Endodermal cell (in vitro differentiated cells): ENCODE measurements at regions not wholly inside any gene's neighbourhood (a gene's known extent, or its start where the extent isn't known, plus 50 kb on each side); places are given as distances from the start of the nearest gene placed in this dataset.
"Not testable (repeated sequence)": the region's sequence is repeated elsewhere in the genome, so short reads cannot be mapped to it uniquely, and the experiment has no call there.

Experiments used
- DNase-seq: peaks from one replicate; pipeline ENCODE4 v3.0.0-alpha.2; 2017
- H3K27ac ChIP-seq: 2 replicates; pipeline ENCODE4 v1.5.1; 2013; ENCODE audit warnings: mild to moderate bottlenecking, low read depth, low read length, moderate library complexity
- H3K27me3 ChIP-seq: 2 replicates; pipeline ENCODE4 v1.6.1; 2013; ENCODE audit warnings: mild to moderate bottlenecking, low read length, moderate library complexity; ENCODE audit not compliant: insufficient read depth, control insufficient read depth, poor library complexity, severe bottlenecking
- H3K36me3 ChIP-seq: 2 replicates; pipeline ENCODE4 v1.7.0; 2013; ENCODE audit warnings: mild to moderate bottlenecking, low read length, moderate library complexity; ENCODE audit not compliant: control insufficient read depth, insufficient read depth
- H3K4me1 ChIP-seq: one replicate; pipeline ENCODE4 v1.7.0; 2013; ENCODE audit warnings: low read length; ENCODE audit not compliant: control insufficient read depth, insufficient read depth
- H3K4me3 ChIP-seq: 2 replicates; pipeline ENCODE4 v1.5.1; 2013; ENCODE audit warnings: mild to moderate bottlenecking, low read length, moderate library complexity
- H3K9ac ChIP-seq: 2 replicates; pipeline ENCODE4 v1.6.1; 2013; ENCODE audit warnings: mild to moderate bottlenecking, low read length, moderate library complexity; ENCODE audit not compliant: poor library complexity, severe bottlenecking; ENCODE audit errors: extremely low read depth
- H3K9me3 ChIP-seq: 2 replicates; pipeline ENCODE4 v1.6.1; 2013; ENCODE audit warnings: mild to moderate bottlenecking, low read length, moderate library complexity; ENCODE audit not compliant: control insufficient read depth
- H3K27ac Mint-ChIP-seq: 2 replicates; pipeline ENCODE4 v1.8.0; 2020; ENCODE audit warnings: mixed read lengths
- H3K27me3 Mint-ChIP-seq: 2 replicates; pipeline ENCODE4 v1.8.0; 2021; ENCODE audit warnings: mild to moderate bottlenecking, mixed read lengths; ENCODE audit not compliant: insufficient read depth
- H3K36me3 Mint-ChIP-seq: 2 replicates; pipeline ENCODE4 v1.8.0; 2020; ENCODE audit warnings: low read depth, mixed read lengths
- H3K4me1 Mint-ChIP-seq: 2 replicates; pipeline ENCODE4 v1.8.0; 2020; ENCODE audit warnings: mixed read lengths
- H3K4me3 Mint-ChIP-seq: 2 replicates; pipeline ENCODE4 v1.8.0; 2020; ENCODE audit warnings: mild to moderate bottlenecking, moderate library complexity, mixed read lengths
- H3K9me3 Mint-ChIP-seq: 2 replicates; pipeline ENCODE4 v1.8.0; 2020; ENCODE audit warnings: mild to moderate bottlenecking, mixed read lengths
- WGBS, 2 experiments: methylation state at CpG; one replicate each; pipeline versions ENCODE4 v1.1.5 to v1.1.7; 2013; ENCODE audit warnings: missing lambda C conversion rate in 2 of 2, mixed read lengths in 1 of 2; ENCODE audit not compliant: insufficient coverage in 1 of 2, insufficient read length in 1 of 2; 5-methylcytosine and 5-hydroxymethylcytosine counted together

- not testable (repeated sequence) for H3K27me3 Mint-ChIP-seq, H3K4me1 ChIP-seq, DNase-seq, H3K9me3 ChIP-seq, H3K36me3 ChIP-seq, H3K9me3 Mint-ChIP-seq, H3K27ac ChIP-seq, H3K27me3 ChIP-seq, H3K9ac ChIP-seq, H3K27ac Mint-ChIP-seq, H3K36me3 Mint-ChIP-seq, H3K4me3 ChIP-seq, H3K4me1 Mint-ChIP-seq, H3K4me3 Mint-ChIP-seq
- 88% methylated on average over 1 of the region's 1 CpG; no CpG with 5 or more reads in 1 of the 2 experiments for WGBS, 2 experiments
Observed at GRCh38 chr7:76684737-76685136, 57.7 kb upstream of the POMZP3 start.

GRCh38 chr7:76683631-76684030 lies 56.6 kb upstream of the POMZP3 start:
- H3K9ac ChIP-seq, H3K36me3 Mint-ChIP-seq, H3K27ac Mint-ChIP-seq, H3K4me1 ChIP-seq, H3K9me3 Mint-ChIP-seq, H3K4me1 Mint-ChIP-seq, H3K27me3 ChIP-seq, H3K36me3 ChIP-seq, H3K27me3 Mint-ChIP-seq, H3K4me3 Mint-ChIP-seq, H3K4me3 ChIP-seq, DNase-seq, H3K9me3 ChIP-seq, H3K27ac ChIP-seq: not testable (repeated sequence)
- 95% methylated on average over 1 of the region's 1 CpG; no CpG with 5 or more reads in 1 of the 2 experiments for WGBS, 2 experiments

DNA sequence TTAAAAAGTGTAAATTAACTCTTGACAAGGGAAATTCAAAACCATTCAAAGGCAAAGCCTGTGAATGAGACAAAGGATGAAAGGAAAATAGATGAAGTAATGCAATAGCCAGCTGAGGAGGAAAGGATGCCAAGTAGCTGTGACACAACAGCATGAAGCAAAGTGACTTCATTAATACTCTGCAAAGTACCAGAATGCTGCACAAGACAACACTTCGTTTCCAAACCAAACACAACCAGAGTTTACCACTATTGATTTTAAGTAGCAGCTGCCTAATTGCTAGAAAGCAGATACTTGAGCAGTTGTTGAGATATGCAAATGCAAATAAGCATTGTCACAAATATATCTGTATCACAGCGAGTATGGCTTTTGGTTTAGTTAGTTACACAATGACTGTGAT lies 54.7 kb upstream of the POMZP3 start:
- H3K27me3 Mint-ChIP-seq, H3K36me3 ChIP-seq, H3K27ac ChIP-seq, DNase-seq, H3K27ac Mint-ChIP-seq, H3K4me1 ChIP-seq, H3K4me3 ChIP-seq, H3K36me3 Mint-ChIP-seq, H3K9ac ChIP-seq, H3K4me1 Mint-ChIP-seq, H3K9me3 ChIP-seq, H3K27me3 ChIP-seq, H3K4me3 Mint-ChIP-seq, H3K9me3 Mint-ChIP-seq: not testable (repeated sequence)
- 68% methylated on average over 2 of the region's 2 CpGs; no CpG with 5 or more reads in 1 of the 2 experiments for WGBS, 2 experiments

DNA sequence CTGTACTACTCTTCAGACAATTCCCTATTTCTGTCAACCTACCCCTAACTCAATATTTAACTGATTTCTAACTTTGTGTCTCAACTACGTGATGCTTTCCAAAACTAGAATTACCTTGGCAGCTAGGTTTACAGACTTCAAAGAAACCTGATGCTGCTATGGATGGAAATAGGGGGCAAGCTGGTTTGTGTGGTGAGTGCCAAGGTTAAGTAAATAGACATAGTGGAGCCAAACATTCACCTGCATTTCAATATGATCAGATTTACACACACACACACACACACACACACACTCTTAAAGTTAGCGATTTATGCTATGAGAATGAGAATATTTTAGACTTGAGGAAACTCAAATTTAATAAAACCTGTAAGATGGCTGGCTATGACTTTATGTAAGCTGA lies 52.1 kb upstream of the POMZP3 start:
- not testable (repeated sequence) for H3K9me3 Mint-ChIP-seq, H3K4me3 Mint-ChIP-seq, H3K9me3 ChIP-seq, H3K4me3 ChIP-seq, H3K27ac ChIP-seq, H3K36me3 Mint-ChIP-seq, H3K4me1 Mint-ChIP-seq, H3K27ac Mint-ChIP-seq, H3K27me3 Mint-ChIP-seq, H3K36me3 ChIP-seq, DNase-seq, H3K4me1 ChIP-seq, H3K9ac ChIP-seq, H3K27me3 ChIP-seq
- 92% methylated on average over 1 of the region's 2 CpGs; no CpG with 5 or more reads in 1 of the 2 experiments for WGBS, 2 experiments

GRCh38 chr7:76678500-76678899 lies 51.4 kb upstream of the POMZP3 start:
- H3K9me3 Mint-ChIP-seq, H3K4me3 Mint-ChIP-seq, H3K27me3 Mint-ChIP-seq: not testable (repeated sequence)

DNA sequence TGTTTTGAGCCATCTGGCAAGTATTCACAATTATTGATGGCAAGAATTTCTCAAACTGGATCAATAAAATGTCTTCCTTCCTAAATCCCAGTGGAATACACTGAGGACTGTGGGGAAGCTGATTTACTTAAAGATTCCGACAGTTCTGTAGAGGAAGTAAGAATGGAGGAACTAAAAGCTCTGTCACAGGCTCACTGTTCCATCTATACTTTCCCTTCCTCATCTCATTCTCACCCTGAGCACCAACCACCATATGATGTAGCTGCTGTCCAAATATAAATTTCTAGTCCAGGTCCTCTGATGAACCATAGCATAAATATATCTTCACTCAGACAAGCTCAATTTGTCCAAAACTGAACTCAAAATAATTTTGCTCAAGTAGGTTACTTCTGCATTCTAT lies 49.8 kb upstream of the POMZP3 start:
- not testable (repeated sequence) for H3K36me3 Mint-ChIP-seq, H3K9ac ChIP-seq, H3K27ac Mint-ChIP-seq, H3K4me1 Mint-ChIP-seq, H3K4me1 ChIP-seq, H3K9me3 ChIP-seq, H3K4me3 Mint-ChIP-seq, H3K27ac ChIP-seq, H3K4me3 ChIP-seq, H3K36me3 ChIP-seq, DNase-seq, H3K27me3 ChIP-seq, H3K9me3 Mint-ChIP-seq, H3K27me3 Mint-ChIP-seq
- no CpG with 5 or more reads among the region's 1 CpG for WGBS, 2 experiments

More at GRCh38 chr7:76678500-76678899, 51.4 kb upstream of the POMZP3 start:
- 94% methylated on average over 4 of the region's 4 CpGs; no CpG with 5 or more reads in 1 of the 2 experiments for WGBS, 2 experiments
- not testable (repeated sequence) for H3K4me1 ChIP-seq, DNase-seq, H3K9ac ChIP-seq, H3K4me1 Mint-ChIP-seq, H3K36me3 ChIP-seq, H3K4me3 ChIP-seq, H3K9me3 ChIP-seq, H3K36me3 Mint-ChIP-seq, H3K27ac Mint-ChIP-seq, H3K27ac ChIP-seq, H3K27me3 ChIP-seq
